22Rv1 (cell line): ENCODE measurements at regions not wholly inside any gene's neighbourhood (a gene's known extent, or its start where the extent isn't known, plus 50 kb on each side); places are given as distances from the start of the nearest gene placed in this dataset.

Experiments used
- H3K27ac ChIP-seq: fragments of 450-650 bp; 2 replicates; pipeline ENCODE4 v1.5.1; 2017
- ZFX ChIP-seq: fragments of 450-650 bp; IDR thresholded peaks from 2 replicates; pipeline ENCODE4 v1.6.1; 2017; ENCODE audit warnings: antibody characterized with exemption, borderline replicate concordance
- TF ChIP-seq, protein P1 (sequence below): fragments of 450-650 bp; IDR thresholded peaks from 2 replicates; pipeline ENCODE4 v1.5.1; 2017; ENCODE audit warnings: mild to moderate bottlenecking

DNA sequence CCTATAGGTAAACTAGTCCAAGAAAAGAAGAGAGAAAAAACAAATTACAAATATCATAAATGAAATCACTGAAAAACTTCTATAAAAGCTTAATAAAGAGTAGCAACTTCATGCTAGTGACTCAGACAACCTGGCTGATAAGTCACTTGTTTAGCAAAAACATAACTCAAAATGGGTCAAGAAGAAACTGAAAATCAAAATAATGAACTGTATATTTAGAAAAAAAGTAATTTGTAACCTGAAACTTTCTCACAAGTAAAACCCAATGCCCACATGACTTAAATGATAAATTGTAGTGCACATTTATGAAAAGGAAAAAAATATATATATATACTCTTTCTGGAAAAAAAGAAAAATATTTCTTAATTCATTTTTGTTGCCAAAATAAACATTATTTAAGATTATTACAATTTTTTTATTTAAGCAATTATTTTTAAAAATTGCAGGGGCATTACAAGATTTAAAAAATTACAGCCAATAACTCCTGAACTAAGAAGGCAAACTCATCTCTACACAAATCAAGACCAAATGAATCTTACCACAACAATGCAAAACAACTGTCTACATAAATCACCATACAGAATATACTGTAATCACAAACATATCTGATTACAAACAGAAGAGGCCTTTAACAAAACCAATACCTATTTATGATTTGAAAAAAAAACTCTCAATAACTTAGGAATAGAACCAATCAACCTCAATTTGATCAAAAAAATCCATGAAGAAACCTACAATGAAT is 406.3 kb downstream of the CDH7 start:
- no peak for TF ChIP-seq ZFX
- TF ChIP-seq, protein P1, sequence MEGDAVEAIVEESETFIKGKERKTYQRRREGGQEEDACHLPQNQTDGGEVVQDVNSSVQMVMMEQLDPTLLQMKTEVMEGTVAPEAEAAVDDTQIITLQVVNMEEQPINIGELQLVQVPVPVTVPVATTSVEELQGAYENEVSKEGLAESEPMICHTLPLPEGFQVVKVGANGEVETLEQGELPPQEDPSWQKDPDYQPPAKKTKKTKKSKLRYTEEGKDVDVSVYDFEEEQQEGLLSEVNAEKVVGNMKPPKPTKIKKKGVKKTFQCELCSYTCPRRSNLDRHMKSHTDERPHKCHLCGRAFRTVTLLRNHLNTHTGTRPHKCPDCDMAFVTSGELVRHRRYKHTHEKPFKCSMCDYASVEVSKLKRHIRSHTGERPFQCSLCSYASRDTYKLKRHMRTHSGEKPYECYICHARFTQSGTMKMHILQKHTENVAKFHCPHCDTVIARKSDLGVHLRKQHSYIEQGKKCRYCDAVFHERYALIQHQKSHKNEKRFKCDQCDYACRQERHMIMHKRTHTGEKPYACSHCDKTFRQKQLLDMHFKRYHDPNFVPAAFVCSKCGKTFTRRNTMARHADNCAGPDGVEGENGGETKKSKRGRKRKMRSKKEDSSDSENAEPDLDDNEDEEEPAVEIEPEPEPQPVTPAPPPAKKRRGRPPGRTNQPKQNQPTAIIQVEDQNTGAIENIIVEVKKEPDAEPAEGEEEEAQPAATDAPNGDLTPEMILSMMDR, result no peak
- H3K27ac ChIP-seq, result no peak overlapping the region

DNA sequence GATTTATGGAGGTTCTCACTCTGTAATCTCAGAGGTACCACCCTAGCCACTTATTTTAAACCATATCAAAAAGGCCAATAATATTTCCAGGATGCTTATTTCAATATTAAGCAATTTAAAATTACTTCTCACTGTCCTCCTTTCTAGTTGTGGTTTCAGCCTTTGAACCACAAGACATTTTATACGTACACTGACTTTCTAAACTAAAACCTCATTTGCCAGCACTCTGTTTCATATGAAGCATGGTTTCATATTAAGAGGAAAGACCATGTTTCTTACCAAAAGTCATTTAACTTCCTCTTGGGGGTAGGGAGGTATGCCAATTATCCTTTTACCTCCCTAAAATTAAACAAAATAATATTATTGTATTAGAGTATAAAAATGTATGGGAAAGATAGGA is 399.8 kb downstream of the CDH7 start:
- no peak overlapping the region for H3K27ac ChIP-seq
- TF ChIP-seq ZFX, result no peak
- TF ChIP-seq, protein P1, result no peak

DNA sequence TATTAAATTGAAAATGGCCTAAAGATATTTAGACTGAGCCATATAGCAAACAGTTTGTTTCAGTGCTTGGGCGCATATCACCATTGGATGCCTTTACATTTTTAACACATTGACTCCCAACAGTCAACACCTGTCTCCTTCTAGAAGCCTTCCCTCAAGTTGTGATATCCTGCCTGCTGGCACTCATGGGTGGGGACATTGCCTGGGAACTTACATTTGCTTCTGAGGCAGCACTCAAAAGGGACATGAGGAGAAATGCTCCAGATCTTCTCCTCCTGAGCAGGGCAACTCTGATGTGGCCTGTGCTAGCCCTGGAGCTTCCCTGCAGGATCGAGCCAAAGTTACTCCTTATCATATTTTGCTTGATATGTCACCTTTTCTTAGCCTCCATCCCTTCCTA is 392.2 kb downstream of the CDH7 start:
- H3K27ac ChIP-seq, result no peak overlapping the region
- TF ChIP-seq, protein P1, result no peak
- TF ChIP-seq ZFX, result no peak

DNA sequence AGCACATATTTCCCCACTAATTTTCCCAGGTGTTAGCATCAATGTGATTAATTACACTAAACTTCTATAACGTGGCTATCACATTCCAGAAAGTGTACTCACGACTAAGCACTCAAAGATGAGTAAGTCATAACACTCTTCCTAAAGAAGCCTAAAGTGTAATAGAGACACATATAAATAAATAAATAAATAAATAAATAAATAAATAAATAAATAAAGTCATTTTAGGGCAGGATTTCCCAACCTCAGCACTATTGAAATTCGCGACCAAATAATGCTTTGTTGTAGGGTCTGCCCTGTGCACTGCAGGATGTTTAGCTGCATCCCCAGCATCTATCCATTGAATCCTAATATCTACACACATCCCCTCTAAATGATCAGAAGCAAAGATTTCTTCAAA is 390.9 kb downstream of the CDH7 start:
- no peak overlapping the region for H3K27ac ChIP-seq
- TF ChIP-seq ZFX, result no peak
- TF ChIP-seq, protein P1, result no peak

DNA sequence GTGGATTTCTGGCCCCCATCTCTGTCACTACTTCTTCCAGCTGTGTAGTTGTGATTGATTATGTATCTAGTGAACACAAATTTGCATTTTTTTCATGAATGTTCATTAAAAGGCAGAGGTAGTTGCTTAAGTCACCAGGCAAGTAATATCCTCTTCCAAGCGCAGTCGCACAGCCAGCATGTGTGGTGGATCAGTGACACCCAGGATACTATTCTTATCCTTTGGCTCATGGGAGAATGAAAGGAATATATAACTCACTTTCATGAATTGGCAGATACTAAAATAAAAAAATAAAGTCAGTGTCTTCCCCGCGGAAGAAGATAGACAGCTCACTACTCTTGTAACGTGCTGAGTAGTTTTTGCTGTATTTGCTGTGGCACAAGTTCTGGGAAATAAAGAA is 387.8 kb downstream of the CDH7 start:
- no peak overlapping the region for H3K27ac ChIP-seq
- TF ChIP-seq, protein P1, result no peak
- TF ChIP-seq ZFX, result no peak

DNA sequence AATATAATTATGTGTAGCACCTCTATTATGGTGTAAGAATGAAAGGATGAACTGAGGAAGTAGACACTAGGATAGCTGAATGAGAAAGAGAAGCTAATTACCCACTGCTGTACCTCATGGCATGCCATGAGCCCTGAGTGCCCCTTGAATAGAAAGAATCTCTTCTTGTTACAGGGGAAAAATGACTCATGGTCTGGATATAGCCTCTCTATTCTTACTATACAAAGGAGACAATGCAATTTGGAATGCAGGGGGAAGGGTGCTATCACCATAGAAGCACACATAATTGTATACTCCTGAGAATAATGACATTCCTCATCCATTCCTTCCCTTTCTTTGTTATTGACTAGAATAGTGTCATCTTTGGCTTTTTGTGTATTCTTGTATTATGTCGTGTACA is 385.2 kb downstream of the CDH7 start:
- TF ChIP-seq, protein P1, result no peak
- TF ChIP-seq ZFX, result no peak
- H3K27ac ChIP-seq, result no peak overlapping the region

DNA sequence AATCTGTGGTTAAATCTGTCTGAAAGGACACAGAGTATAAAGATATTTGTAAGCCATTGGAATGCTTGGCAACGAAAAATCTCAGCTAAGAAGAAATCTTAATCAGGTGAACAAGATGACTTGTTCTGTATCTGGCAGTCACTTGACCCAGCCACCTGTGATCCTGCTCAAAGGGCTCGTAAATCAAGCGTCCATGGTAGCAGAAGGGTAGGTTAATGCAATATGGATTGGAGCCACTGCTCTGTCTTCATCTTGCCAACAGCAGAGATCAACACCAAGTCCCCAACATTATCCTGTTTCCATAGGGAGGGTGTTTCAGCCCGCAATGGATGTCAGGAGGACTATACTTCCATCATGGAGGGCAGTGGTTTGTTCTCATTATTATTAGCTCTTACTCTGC is 378.4 kb downstream of the CDH7 start:
- no peak overlapping the region for H3K27ac ChIP-seq
- TF ChIP-seq, protein P1, result no peak
- TF ChIP-seq ZFX, result no peak
